Epithelial cell of esophagus (primary cell): ENCODE measurements at regions not wholly inside any gene's neighbourhood (a gene's known extent, or its start where the extent isn't known, plus 50 kb on each side); places are given as distances from the start of the nearest gene placed in this dataset.

Experiments
- DNase-seq: peaks from one replicate; pipeline ENCODE4 v3.0.0; 2010; ENCODE audit warnings: low read depth
- H3K4me3 ChIP-seq: 2 replicates; pipeline ENCODE4 v1.5.1; 2011; ENCODE audit warnings: mild to moderate bottlenecking, low read length, control low read depth
- TF ChIP-seq, protein P1 (sequence below): IDR thresholded peaks from 2 replicates; pipeline ENCODE4 v1.5.1; 2011; ENCODE audit warnings: low read depth, mild to moderate bottlenecking, low read length, control low read depth, inconsistent platforms; ENCODE audit not compliant: insufficient read depth; ENCODE audit errors: missing control alignments

DNA sequence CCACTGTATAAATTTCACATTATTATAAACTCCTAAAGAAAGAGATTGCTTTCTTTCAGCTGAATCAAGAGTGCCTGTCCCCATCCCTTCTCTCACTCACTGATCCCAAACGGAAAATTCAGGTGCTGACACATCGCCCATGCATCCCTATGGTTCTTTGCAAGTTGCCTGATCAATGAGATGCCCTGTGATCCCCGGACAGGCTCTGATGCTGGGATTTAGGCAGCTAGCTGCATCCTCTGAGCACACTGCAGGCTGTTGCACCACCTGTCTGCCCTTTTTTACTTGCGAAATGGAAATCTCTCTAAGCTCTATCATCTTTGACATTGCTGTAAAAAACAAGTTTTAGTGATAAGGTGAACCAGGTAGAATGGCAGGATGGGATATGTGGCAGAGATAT lies 456.5 kb downstream of the GATA3 start:
- DNase-seq: no peak
- TF ChIP-seq, protein P1, sequence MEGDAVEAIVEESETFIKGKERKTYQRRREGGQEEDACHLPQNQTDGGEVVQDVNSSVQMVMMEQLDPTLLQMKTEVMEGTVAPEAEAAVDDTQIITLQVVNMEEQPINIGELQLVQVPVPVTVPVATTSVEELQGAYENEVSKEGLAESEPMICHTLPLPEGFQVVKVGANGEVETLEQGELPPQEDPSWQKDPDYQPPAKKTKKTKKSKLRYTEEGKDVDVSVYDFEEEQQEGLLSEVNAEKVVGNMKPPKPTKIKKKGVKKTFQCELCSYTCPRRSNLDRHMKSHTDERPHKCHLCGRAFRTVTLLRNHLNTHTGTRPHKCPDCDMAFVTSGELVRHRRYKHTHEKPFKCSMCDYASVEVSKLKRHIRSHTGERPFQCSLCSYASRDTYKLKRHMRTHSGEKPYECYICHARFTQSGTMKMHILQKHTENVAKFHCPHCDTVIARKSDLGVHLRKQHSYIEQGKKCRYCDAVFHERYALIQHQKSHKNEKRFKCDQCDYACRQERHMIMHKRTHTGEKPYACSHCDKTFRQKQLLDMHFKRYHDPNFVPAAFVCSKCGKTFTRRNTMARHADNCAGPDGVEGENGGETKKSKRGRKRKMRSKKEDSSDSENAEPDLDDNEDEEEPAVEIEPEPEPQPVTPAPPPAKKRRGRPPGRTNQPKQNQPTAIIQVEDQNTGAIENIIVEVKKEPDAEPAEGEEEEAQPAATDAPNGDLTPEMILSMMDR: no peak
- H3K4me3 ChIP-seq: no peak overlapping the region

DNA sequence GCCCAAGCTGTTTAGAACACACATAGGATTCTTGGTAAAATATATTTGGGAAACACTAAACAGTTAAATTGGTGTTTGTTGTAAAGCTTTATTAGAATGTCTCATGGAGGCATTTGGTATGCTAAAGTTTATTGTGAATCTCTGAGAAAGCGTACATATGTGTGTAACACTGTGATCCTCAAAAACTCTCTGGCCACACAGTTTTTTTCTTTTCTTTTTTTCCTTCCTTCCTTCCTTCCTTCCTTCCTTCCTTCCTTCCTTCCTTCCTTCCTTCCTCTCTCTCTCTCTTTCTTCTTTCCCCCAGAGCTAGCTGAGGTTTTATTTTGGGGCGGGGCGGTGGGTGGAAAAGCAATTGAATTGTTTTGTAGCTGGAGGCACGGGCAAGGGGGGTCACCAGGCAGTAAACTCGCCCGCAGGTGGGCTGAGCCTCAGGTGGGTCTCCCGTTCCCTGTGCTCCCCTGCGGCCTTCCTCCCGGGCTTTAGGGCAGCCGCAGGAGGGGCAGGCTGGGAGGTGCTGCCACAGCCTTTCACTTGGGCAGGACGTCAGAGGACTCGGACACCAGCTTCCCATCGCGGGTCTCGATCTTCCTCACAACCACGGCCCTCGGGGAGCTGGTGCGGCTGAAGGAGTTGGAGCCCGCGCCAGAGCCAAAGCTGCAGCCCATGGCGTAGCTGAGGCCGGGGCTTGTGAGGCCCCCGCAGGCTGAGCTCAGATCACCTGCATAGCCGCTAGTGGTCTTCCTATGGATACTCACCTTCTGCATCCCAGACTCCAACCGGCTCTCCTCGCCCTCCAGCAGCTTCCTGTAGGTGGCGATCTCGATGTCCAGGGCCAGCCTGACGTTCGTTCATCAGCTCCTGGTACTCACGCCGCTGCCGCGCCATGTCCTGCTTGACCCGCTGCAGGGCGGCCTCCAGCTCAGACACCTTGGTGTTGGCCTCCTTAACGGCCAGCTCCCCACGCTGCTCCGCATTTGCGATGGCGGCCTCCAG lies 459.0 kb downstream of the GATA3 start:
- H3K4me3 ChIP-seq: no peak overlapping the region
- TF ChIP-seq, protein P1: no peak
- no peak for DNase-seq

DNA sequence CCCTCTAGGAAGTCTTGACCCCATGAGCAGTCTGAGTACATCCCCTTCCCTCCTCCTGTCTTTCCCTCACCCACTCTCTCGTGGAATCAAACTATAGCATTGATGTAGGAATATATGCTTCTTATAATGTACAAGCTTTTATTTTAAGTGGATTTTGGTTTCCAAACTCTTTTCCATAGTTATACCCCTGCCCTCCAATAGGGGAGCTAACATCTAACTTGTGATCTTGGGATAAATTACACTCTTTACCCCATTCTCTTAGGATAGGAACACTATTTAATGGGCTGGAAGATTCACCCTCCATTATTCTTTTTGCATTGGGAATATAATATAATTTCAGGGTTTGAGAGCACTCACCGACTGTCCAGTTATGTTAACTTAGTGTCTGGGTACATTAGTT lies 465.9 kb downstream of the GATA3 start:
- TF ChIP-seq, protein P1: peak; percentile 23
- H3K4me3 ChIP-seq: no peak overlapping the region
- no peak for DNase-seq

DNA sequence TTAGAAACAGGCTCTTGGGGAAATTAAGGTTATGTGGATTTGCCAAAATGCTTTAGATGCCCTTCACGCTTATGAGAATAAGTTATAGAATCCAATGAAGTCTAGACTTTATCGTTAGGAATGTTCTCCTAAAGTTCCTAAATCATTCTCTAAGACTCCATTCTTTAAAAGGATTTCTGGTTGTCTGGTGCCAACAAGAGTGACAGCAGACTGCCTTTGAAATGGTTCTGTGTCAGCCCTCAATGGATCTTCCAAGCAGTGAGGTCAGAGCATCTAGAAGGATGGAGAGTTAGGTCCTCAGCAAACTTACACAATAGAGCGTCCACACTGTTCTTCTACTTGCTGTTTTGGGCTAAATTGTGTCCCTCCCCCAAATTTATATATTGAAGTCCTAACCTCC lies 473.3 kb downstream of the GATA3 start:
- TF ChIP-seq, protein P1: no peak
- H3K4me3 ChIP-seq: no peak overlapping the region
- no peak for DNase-seq

DNA sequence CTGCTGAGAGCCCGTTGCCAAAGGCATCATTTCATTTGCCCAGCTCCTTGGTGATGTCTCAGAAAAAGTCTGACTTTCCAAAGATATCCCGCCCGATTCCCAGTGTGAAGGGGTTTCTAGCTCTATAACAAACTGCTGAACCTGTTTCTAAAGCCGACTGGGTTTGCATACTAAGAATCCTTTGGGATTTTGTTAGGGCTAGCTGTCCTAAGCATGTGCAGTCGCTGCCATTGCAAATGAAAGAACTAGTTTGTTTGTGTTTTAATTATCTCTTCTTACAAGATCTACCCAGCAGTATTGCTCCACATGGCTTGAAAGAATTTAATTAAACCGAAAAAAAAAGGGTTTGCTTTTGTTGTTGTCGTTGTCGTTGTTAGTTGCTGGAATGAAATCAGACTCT lies 476.6 kb downstream of the GATA3 start:
- no peak for DNase-seq
- H3K4me3 ChIP-seq: no peak overlapping the region
- TF ChIP-seq, protein P1: no peak

DNA sequence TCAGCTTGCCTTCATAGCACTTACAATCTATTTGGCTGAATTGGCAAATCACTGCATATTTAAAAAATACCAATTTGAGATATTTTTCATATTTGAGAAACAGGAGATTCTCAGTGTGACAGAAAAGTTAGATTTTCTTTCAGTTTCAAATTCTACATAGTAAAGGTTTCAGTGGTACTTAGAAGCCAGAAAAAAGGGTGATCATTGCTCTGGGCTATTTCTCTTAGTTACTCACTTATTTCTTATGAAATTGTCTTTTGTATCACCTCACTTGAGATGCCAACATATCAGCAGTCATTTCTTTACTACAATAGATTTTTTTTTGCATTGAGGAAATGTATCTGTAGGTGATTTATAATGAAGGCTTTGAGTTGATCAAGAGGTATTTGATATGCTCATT lies 478.2 kb downstream of the GATA3 start:
- TF ChIP-seq, protein P1: no peak
- no peak overlapping the region for H3K4me3 ChIP-seq
- DNase-seq: peak; percentile 18
